ENCODE measurements at regions not wholly inside any gene's neighbourhood (a gene's known extent, or its start where the extent isn't known, plus 50 kb on each side); places are given as distances from the start of the nearest gene placed in this dataset.

DNA sequence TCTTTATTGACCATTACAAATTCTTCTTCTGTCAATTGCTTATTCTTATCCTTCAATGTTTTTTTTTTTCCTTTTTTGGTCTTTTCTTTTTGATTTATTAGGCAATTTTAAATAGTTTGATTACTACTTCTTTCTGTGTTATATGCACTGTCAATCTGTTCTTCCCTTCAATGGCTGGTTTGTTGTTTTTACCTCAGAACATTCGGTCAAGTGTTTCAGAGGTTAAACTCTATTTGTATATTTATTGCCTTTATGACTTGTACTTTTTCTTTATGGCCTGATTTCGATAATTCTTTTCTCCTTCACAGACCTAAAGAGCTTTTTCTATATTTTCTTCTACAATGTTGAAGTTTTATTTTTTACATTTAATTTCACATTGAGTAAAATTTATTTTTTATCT, 171.5 kb upstream of the AKR1E2 start:
- no peak for TF ChIP-seq ZBTB7A (IDR thresholded peaks at IDR 0.05; ENCODE audit: low read depth)

DNA sequence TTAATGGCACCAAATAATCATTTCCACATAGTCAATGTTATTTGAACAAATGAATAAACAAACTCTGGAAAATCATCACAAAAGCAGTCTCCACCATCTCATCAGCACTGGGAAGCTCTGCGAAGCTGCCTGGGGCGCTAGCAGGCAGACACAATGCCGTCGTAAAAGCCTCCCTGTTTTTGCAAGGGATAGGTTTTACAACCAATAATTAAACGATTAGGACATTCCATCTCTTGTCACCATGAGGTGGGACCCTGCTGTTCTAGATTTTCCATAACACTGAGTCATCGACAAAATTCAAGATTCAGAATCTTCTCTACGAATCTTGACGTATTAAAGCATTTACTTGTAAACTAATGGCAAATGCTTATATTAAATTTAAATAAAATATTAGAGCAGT, 172.8 kb upstream of the AKR1E2 start:
- TF ChIP-seq TEAD4 (IDR thresholded peaks at IDR 0.05): no peak

DNA sequence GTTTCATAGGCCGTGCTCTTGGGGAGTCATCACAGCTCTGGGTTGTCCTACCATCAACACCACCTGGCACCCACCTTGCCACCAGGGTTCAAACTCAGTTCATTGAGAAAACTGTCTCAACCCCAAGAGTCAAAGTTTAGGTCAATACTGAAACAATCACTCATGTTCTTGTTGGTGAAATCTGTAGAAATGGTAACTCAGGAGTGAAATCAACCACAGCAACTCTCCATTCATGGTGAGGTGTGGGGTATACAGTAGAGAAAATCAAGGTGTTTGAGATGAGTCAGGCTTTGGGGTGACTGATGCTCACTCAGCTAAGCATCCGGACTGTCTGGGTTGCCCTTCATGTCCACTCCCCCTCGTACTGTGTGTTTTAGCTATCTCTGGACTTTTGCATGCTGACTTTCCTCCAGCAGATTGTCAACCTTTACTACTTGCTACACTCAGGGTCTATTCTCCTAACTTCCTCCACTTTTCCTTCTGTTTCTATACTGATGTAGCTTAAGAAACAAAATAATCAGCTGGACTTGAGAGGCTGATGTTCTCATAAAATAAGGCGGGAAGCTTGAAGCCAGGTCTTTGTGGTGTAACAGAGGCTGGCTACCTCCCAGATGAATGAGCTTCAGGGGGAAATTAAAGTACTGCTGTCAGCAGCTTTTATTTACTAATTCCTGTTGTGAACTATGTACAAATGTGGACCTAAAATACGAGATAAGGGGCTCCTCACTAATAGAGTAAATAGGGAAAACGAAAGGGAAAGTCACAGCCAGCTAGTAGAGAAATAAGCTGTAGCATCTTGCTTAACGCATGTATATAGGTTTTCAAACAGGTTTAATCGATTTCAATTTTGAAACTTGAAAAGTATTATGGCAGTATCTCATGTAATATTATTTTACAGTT, 173.6 kb upstream of the AKR1E2 start:
- TF ChIP-seq ZBTB7A (IDR thresholded peaks at IDR 0.05; ENCODE audit: low read depth): no peak
- no peak for TF ChIP-seq FOXM1 (IDR thresholded peaks at IDR 0.05; ENCODE audit: borderline replicate concordance, low read depth)
- no peak for TF ChIP-seq EP300 (IDR thresholded peaks at IDR 0.05; ENCODE audit: borderline replicate concordance)
- no peak for TF ChIP-seq TEAD4 (IDR thresholded peaks at IDR 0.05)
- TF ChIP-seq NFIC (IDR thresholded peaks at IDR 0.05): no peak

- TF ChIP-seq RAD21 (IDR thresholded peaks at IDR 0.05; ENCODE audit: low read depth): no peak
- TF ChIP-seq TEAD4 (IDR thresholded peaks at IDR 0.05): no peak
- TF ChIP-seq EP300 (IDR thresholded peaks at IDR 0.05; ENCODE audit: borderline replicate concordance): no peak
- no peak for TF ChIP-seq USF1 (IDR thresholded peaks at IDR 0.05)
- TF ChIP-seq NFIC (IDR thresholded peaks at IDR 0.05): no peak
- no peak for TF ChIP-seq REST (IDR thresholded peaks at IDR 0.05; ENCODE audit: low read depth)
- no peak for TF ChIP-seq CREB1 (IDR thresholded peaks at IDR 0.05; ENCODE audit: low read depth)
- no peak for TF ChIP-seq TAF1 (IDR thresholded peaks at IDR 0.05; ENCODE audit: low read depth)
- TF ChIP-seq FOXM1 (IDR thresholded peaks at IDR 0.05; ENCODE audit: borderline replicate concordance, low read depth): no peak
Measured at GRCh38 chr10:4651404-4652037, 174.5 kb upstream of the AKR1E2 start.

GRCh38 chr10:4650582-4650981, 175.4 kb upstream of the AKR1E2 start:
- no peak for TF ChIP-seq ZBTB7A (IDR thresholded peaks at IDR 0.05; ENCODE audit: low read depth)
- TF ChIP-seq EP300 (IDR thresholded peaks at IDR 0.05; ENCODE audit: borderline replicate concordance): no peak
- TF ChIP-seq TAF1 (IDR thresholded peaks at IDR 0.05; ENCODE audit: low read depth): no peak
- no peak for TF ChIP-seq REST (IDR thresholded peaks at IDR 0.05; ENCODE audit: low read depth)
- TF ChIP-seq YY1 (IDR thresholded peaks at IDR 0.05; ENCODE audit: low read depth): no peak
- no peak for TF ChIP-seq EGR1 (IDR thresholded peaks at IDR 0.05)
- no peak for TF ChIP-seq TCF12 (IDR thresholded peaks at IDR 0.05; ENCODE audit: low read depth)
- no peak for TF ChIP-seq USF1 (IDR thresholded peaks at IDR 0.05)
- TF ChIP-seq FOXM1 (IDR thresholded peaks at IDR 0.05; ENCODE audit: borderline replicate concordance, low read depth): no peak
- TF ChIP-seq CREB1 (IDR thresholded peaks at IDR 0.05; ENCODE audit: low read depth): no peak
- TF ChIP-seq RAD21 (IDR thresholded peaks at IDR 0.05; ENCODE audit: low read depth): no peak
- TF ChIP-seq MAX (IDR thresholded peaks at IDR 0.05): no peak
- no peak for TF ChIP-seq TEAD4 (IDR thresholded peaks at IDR 0.05)

- TF ChIP-seq NFIC (IDR thresholded peaks at IDR 0.05): no peak
- no peak for TF ChIP-seq EGR1 (IDR thresholded peaks at IDR 0.05)
- TF ChIP-seq TEAD4 (IDR thresholded peaks at IDR 0.05): no peak
- TF ChIP-seq CREB1 (IDR thresholded peaks at IDR 0.05; ENCODE audit: low read depth): no peak
- no peak for TF ChIP-seq CEBPB (IDR thresholded peaks at IDR 0.05)
- TF ChIP-seq USF1 (IDR thresholded peaks at IDR 0.05): no peak
- no peak for TF ChIP-seq RAD21 (IDR thresholded peaks at IDR 0.05; ENCODE audit: low read depth)
- TF ChIP-seq REST (IDR thresholded peaks at IDR 0.05; ENCODE audit: low read depth): no peak
- TF ChIP-seq YY1 (IDR thresholded peaks at IDR 0.05; ENCODE audit: low read depth): no peak
- no peak for TF ChIP-seq TCF12 (IDR thresholded peaks at IDR 0.05; ENCODE audit: low read depth)
- TF ChIP-seq EP300 (IDR thresholded peaks at IDR 0.05; ENCODE audit: borderline replicate concordance): no peak
- TF ChIP-seq ZBTB7A (IDR thresholded peaks at IDR 0.05; ENCODE audit: low read depth): no peak
- TF ChIP-seq FOXM1 (IDR thresholded peaks at IDR 0.05; ENCODE audit: borderline replicate concordance, low read depth): no peak
- TF ChIP-seq MAX (IDR thresholded peaks at IDR 0.05): no peak
- no peak for TF ChIP-seq TAF1 (IDR thresholded peaks at IDR 0.05; ENCODE audit: low read depth)
Measured at GRCh38 chr10:4649886-4650508, 176.0 kb upstream of the AKR1E2 start.

All from Ishikawa (cell line).